Epithelial cell of prostate (primary cell): ENCODE measurements at regions not wholly inside any gene's neighbourhood (a gene's known extent, or its start where the extent isn't known, plus 50 kb on each side); places are given as distances from the start of the nearest gene placed in this dataset.
A peak's percentile ranks its signal among the peaks of the same experiment; 100 is the strongest.
"Not testable (repeated sequence)": the region's sequence is repeated elsewhere in the genome, so short reads cannot be mapped to it uniquely, and the experiment has no call there.

Experiments
- DNase-seq: peaks from one replicate; pipeline ENCODE4 v3.0.0-alpha.2; 2011; ENCODE audit warnings: low read depth, low spot score
- H3K27ac ChIP-seq: fragments of 450-650 bp; 2 replicates; pipeline ENCODE4 v1.5.1; 2017; ENCODE audit warnings: mild to moderate bottlenecking

DNA sequence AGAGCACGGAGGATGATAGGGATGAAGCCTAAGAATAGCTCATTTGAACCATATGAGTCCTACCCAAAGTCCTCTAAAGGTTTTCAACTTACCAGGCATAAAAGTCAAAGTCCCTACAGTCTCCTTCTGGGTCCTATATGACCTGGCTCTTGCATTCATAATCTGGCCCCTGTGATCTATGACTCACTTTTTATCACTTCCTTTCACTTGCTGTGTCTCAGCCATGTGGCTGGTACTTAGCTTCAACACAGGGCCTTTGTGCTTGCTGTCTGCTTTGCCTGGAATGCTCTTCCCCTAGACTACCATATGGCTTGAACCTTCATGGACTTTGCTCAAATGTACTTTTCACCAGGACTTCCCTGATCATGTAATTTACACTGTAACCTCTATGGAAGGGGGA is 137.6 kb upstream of the TMTC1 start:
- no peak overlapping the region for H3K27ac ChIP-seq
- DNase-seq: peak; percentile 6

DNA sequence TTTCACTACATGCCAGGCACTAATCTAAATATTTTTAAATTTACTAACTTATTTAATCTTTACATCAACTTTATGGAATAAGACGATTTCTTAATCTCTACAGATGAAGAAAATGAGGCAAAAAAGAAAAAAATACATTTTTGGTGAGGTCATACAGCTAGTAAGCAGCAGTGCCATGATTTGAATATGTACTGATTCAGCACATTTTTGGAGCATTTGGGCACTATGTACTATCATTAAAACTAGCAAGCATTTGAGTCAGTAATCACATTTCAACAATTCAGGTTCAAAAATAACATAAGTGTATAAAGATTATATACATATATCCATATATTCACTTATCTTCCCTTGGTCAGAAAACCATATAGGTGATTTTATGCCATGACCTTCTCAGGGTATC is 124.4 kb upstream of the TMTC1 start:
- no peak overlapping the region for H3K27ac ChIP-seq
- no peak for DNase-seq

DNA sequence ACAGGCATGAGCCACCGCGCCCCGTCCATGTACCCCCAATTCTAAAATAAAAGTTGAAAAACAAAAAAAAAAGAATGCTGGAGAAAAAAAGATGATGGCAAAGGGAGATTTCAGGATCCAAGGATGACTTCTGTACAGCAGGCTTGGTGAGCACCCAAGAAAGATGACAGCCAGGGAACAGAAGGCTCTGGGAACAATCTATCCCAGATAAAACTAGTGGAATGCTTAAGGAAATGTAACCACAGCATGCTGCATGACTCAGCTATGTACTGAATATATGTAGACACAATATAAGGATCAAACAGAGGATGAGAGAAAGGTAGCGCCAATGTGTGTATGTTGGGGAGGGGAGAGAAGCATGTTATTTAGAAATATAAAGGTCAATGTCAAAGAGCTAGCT is 123.7 kb upstream of the TMTC1 start:
- DNase-seq: no peak
- no peak overlapping the region for H3K27ac ChIP-seq

DNA sequence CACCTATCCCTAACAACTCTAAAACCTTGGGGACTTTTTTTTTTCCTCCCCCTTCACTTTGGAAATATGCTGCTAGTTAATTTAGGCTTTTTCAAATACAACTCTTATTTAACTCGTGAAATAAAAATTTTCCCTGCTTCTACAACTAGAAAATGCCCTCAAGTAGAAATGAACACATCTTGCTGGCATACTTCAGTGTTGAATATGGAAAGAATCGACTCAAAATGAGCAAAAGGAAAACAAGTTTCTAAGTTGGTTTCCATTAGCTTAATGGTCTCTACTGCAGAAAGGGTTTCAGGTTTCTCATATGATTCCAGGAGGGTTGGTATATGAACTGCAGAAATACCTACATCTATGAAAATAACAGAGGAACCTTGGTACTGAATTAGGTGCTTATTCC is 118.3 kb upstream of the TMTC1 start:
- no peak for DNase-seq
- H3K27ac ChIP-seq: no peak overlapping the region

DNA sequence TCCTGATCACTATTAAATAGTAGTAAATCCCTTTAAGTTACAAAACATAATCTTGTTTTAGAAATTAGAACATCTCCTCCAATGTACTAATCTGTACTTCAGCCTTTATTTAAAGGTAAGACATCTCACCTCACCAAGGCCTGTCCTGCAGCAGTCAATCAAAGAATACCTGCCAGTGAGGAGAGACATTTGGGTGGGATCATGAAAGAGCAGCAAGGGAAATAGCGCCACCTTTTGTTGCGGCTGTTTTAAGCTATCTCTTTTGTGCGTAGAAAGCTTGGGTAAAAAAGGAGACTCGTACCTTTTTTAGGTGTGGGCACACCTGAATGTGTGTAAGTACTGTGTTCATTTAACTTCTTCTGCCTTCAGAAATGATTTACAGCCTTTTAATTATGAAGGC is 117.8 kb upstream of the TMTC1 start:
- H3K27ac ChIP-seq: no peak overlapping the region
- DNase-seq: no peak

DNA sequence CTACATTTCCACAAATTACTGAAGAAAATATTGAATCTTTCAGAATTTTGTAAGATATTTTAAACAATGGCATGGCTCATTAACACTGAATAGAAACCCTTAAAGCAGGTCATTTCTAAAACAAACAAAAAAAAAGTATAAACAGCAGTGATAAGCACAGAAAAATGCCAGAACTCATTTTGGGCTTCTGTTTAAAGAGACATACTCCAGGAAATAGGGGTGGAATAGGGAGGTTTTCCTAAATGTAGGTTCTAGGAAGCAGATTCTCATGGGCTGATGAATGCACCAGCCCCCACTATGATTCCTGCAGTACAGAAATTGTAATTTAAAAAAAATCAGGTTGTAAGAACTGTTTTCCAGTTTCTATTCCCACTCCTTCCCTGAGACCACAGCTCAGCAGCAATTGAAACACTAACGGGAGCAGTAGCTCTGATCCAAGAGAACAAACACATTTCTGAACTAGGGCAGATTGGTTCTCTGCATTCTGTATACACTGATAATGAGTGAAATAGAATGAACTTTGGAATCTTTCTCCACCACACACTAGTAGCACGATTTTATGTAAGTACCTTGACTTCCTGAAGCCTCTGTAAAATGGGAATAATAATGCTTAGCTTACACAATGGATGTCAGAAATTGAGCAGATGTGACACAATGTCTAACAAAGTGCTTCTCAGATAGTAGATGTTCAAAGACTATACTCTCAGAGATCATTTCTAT is 115.6 kb upstream of the TMTC1 start:
- no peak overlapping the region for H3K27ac ChIP-seq

DNA sequence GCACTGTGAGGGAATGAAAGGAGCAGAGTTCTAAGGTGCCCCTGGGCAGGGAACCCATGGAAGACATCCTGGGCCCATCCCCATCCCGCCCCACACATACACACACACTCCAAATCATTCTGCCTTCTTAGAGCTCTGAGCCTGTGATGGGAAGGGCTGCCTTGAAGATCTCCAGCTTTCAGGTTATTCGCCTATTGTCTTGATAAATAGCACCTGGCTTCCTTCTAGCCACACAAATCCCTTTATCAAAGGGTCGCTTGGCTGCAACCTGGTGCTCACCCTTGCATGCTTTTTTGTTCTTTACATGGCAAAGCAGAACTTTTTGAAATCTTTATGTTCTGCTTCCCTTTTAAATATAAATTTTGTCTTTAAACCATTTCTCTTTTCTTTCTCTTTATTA is 112.2 kb upstream of the TMTC1 start:
- no peak overlapping the region for H3K27ac ChIP-seq
- no peak for DNase-seq

More for the DNA sequence above, 115.6 kb upstream of the TMTC1 start:
- no peak for DNase-seq

DNA sequence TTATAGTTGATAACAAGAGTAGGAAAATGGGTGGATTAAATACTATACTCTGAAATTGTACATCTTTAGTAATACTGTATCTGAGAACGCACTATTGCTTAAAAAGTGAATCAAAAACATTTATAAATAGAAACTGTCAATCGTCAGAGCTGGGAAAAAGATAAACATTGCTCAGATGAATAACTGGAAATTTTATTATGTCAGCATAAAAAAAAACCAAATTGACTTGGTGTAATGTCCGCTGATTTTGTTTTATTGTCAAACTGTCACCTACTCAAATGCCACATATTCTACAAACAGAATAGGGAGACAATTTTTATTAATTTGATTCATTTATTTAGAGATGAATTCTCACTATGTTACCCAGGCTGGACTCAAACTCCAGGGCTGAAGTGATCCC is 109.3 kb upstream of the TMTC1 start:
- DNase-seq: no peak
- H3K27ac ChIP-seq: no peak overlapping the region

DNA sequence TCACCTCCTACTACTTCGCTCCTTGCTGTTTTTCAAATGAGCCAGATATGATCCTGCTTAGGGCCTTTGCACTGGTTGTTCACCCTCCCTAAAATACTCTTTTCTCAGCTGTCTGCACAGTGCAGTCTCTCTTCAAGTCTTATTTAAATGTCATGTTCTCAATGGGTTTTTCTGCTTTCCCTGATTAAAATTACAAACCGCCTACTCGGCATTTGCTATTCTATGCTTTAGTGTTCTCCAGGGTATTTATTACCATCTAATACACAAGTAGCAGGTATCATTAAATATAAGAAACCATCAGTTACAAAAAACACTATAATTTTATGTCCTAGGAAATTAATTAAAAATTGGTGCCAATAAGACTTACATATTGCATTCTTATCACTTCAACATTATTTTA is 108.0 kb upstream of the TMTC1 start:
- H3K27ac ChIP-seq: no peak overlapping the region
- no peak for DNase-seq

DNA sequence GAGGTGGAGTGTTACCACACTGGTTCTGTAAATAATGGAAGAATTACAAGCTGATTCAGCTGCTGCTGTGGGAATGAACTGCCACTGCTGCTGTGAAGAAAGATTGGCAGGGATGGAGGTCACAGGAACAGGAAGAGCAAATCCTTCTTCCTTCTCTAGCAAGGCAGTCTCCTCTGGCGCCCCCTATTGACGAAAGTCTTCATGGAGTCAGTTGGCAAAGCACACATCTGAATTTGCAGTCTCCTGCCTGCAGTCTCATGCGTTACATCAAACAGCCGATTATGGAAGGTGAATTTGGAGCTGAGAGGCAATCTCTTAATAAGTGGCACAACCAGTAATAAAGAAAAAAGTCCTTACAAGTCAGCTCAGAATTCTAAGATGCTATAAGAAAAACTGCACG is 106.0 kb upstream of the TMTC1 start:
- no peak overlapping the region for H3K27ac ChIP-seq
- DNase-seq: peak; percentile 2

DNA sequence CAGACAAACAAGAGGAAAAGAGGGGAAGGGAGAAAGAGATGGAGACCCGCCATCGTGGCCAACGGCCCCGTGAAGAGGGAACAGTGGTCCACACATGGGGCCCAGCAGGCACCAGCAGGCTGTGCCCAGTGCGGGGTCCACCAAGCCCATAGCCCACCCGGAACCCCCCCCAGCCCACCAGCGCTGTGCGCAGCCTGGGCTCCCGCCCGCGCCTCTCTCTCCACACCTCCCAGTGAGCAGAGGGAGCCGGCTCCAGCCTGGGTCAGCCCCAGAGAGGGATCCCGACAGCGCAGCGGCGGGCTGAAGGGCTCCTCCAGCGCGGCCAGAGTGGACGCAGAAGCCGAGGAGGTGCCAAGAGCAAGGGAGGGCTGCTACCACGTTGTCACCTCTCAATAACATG is 105.0 kb upstream of the TMTC1 start:
- H3K27ac ChIP-seq: no peak overlapping the region
- no peak for DNase-seq

DNA sequence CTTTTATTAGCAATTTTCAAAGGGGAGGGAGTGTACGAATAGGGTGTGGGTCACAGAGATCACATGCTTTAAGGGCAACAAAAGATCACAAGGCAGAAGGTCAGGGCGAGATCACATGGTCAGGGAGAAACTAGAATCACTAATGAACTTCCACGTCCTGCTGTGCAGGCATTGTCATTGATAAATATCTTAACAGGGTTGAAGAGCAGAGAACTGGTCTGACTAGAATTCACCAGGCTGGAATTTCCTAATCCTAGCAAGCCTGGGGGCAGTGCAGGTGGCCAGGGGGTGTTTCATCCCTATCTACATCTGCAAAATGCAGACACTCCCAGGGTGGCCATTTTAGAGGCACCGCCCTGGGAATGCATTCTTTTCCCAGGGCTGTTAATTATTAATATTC is 101.2 kb upstream of the TMTC1 start:
- H3K27ac ChIP-seq, DNase-seq: not testable (repeated sequence)

DNA sequence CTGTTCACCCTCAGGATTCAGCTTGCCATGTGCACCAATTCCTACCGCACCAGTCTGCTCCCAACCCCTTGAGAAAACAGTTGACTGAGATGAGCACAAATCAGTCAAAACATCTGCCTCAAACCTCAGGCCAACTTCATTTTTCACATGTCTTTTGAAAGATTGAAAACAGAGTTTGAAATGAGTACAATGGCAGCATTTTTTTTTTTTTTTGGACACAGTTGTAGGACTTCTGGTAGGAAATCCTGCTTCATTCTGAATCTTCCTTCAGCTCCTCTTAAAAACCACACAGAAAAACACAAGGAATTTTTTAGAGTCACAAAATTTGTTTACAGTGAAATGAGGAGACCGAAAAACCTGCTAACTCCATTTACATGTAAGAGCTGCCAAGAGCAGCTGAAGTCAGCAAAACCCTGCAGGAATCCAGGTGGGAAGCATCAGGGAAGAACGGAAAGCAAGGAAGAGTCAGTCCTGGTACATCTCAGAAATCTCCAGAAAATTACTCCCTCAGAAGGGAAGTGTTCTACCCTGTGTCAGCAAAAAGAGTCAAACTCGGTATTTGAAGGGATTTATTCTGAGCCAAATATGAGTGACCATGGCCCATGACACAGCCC is 100.3 kb upstream of the TMTC1 start:
- DNase-seq: no peak
- no peak overlapping the region for H3K27ac ChIP-seq

DNA sequence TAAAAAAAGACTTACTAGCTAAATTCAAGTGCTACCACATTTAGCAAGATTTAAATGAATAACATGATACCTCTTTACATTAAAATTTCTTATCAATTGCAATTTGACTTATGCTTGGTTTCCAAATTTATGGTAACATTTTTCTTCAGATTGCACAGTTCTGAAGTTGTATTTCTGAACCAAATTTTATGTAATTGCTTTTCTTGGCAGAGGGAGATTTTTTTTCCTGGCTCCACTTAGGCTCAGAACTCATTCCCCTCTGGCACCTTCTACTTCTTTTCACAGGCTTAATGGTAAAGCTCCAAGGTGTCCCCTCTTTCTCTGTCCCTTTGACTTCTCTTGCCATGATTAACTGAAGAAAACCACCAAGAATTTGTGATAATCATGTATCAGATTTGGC is 99.8 kb upstream of the TMTC1 start:
- no peak for DNase-seq
- H3K27ac ChIP-seq: no peak overlapping the region

DNA sequence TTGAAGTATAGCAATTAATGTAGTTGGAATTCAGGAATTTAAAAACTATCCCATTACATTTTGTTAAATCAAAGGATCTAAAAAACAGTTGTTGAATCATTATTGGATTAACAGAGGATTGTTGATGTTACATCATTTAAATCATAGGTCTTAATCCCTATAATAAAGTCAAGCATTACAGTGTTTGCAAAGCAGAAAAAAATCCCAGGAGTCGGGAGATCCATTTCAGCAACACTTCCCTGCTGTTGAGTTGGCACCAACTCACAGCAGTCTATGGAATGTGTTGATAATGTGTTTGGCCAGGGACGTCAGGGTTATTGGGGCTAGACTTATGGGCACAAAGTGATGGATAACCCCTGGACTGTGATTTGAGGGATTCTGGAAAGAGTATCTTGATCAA is 99.1 kb upstream of the TMTC1 start:
- DNase-seq: no peak
- H3K27ac ChIP-seq: no peak overlapping the region

DNA sequence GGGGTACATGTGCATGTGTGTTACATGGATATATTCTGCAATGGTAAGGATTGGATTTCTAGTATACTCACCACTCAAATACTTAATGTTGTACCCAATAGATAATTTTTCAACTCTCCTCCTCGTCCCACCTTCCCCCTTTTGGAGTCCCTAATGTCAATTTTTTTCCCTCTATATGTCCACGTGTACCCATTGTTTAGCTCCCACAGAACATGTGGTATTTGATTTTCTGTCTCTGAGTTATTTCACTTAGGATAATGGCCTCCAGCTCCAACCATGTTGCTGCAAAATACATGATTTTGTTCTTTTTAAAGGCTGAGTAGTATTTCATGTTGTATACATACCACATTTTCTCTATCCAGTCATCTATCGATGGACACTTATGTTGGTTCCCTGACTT is 97.2 kb upstream of the TMTC1 start:
- no peak for DNase-seq
- H3K27ac ChIP-seq: no peak overlapping the region

DNA sequence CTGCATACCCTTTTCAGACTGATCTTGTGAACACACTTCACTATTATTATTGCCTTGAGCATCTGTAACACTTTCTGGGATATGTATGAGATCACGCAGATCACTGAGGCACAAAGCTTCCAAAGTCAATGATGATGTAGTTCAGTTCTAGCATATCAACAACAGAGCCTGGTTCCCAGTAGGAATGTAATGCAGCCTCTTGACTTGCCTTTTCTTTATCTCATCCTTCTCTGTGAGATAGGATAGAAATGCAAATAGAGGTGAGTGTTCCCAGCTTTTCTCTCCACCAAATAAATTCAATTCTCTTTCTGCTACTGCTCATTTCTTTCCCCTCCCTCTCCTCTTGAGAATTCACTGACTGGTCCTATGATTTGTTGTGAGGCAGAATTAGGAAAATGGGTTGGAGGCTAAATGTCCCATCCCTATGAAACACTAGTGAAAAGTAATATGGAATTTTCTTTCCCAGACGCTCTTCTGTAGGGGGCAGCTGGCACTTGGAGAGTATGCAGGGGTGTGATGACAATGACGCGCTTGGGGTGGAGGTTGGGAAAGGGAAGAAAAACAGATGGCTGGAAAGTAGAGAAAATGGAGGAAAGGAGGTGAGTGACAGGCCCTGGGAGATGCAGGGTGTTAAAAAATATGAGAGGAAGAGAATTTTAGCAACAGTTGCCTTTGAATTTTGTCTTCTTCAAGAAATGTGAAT is 96.0 kb upstream of the TMTC1 start:
- no peak for DNase-seq
- no peak overlapping the region for H3K27ac ChIP-seq

DNA sequence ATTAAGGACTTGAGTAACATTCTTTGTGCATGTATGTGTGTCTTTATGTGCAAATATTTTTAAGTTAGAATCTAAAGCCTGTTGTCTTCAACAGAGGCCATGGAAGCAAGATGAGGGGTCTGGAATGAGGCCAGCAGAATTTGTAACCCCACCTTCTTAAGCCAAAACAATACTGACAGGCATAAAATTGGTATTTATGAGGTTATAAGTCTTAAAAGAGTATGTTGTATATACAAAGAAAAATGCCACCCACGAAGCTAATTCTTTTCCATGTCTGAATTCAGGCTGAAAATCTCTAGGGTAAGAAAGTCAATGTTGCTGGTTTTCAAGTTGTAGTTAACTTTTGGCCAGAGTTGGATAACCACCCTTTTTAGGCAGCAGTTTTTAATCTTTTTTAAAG is 86.2 kb upstream of the TMTC1 start:
- no peak for DNase-seq
- H3K27ac ChIP-seq: no peak overlapping the region

DNA sequence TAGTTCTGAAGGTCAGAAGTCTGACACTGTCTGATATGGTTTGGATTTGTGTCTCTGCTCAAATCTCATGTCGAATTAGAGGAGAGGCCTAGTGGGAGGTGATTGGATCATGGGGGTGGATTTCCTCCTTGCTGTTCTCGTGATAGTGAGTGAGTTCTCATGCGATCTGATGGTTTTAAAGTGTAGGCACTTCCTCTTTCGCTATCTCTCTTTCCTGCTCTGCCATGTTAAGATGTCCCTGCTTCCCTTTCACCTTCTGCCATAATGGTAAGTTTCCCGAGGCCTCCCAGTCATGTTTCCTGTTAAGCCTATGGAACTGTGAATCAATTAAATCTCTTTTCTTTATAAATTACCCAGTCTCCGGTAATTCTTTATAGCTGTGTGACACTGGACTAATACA is 84.1 kb upstream of the TMTC1 start:
- no peak overlapping the region for H3K27ac ChIP-seq
- no peak for DNase-seq

DNA sequence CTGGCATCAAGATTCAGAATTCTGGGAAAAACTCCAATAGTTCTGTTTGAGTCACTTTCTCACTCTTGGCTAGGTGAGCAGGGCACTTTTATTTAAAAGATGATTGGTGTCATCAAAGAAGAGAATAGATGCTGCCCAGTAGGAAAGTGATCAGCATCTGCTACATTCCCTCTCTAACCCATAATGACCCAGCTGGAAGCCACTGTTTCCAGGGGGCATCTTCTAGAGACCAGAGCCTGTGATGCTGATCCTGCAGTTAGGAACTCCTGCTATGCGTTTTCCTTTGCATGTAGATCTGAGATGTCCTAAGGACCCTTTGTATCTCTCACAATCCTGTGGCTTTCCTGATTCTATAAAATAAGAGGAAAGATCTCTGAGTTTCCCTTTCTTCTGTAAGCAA is 79.9 kb upstream of the TMTC1 start:
- DNase-seq: no peak
- H3K27ac ChIP-seq: no peak overlapping the region

DNA sequence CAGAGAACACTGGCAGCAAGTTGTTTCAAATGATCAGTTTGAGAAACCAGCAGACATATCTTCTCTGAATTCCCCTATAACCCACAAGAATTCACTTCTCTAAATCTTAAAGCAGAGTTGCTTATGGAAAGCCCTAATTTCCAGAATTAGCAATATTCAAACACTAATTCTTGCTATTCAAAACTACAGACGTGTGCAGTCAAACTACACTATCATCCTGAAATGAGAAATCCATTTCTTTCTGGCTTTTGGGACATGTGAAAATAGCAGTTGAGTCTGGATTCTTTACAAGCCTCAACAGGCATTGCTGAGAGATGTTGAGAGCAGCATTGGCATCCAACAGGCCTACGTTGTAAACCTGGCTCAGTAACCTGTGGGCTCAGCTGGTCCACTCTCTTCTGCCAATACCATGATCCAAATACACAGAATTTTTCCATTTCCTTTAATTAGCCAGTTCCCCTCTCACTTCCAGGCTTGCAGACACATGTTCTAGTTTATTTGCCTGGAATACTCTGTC is 74.6 kb upstream of the TMTC1 start:
- peak; percentile 10 for DNase-seq
- no peak overlapping the region for H3K27ac ChIP-seq

DNA sequence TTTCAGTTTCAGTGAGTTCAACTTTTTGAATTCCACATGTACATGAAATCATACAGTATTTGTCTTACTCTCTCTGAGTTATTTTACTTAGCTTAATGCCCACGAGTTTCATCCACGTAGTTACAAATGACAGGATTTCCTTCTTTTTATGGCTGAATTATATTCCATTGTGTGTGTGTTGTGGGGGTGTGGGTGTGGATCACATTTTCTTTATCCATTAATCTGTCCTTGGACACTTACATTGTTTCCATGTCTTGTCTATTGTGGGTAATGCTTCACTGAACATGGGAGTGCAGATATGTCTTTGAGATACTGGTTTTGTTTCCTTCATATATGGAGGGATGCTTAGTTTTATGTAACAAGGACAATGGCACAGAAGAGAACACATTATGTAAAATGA is 63.5 kb upstream of the TMTC1 start:
- no peak for DNase-seq

More for the DNA sequence above, 63.5 kb upstream of the TMTC1 start:
- no peak overlapping the region for H3K27ac ChIP-seq
